Esophagus squamous epithelium (tissue), 4 donors: ENCODE measurements at regions not wholly inside any gene's neighbourhood (a gene's known extent, or its start where the extent isn't known, plus 50 kb on each side); places are given as distances from the start of the nearest gene placed in this dataset.

Experiments used
- POLR2A ChIP-seq, 4 donors: fragments of 450-650 bp; IDR thresholded peaks; one replicate each; pipeline ENCODE4 v1.6.1; 2017; ENCODE audit warnings: antibody characterized with exemption in 4 of 4, mild to moderate bottlenecking in 4 of 4, moderate library complexity in 3 of 4
- TF ChIP-seq, protein P1 (sequence below), 6 experiments: fragments of 450-650 bp in 4 of 6; fragments of 200-600 bp in 2 of 6; sonication (generic) in 2 of 6; IDR thresholded peaks; one replicate each; pipeline ENCODE4 v1.5.1; 2016 to 2019; ENCODE audit warnings: antibody characterized with exemption in 6 of 6, mild to moderate bottlenecking in 4 of 6, moderate library complexity in 4 of 6

DNA sequence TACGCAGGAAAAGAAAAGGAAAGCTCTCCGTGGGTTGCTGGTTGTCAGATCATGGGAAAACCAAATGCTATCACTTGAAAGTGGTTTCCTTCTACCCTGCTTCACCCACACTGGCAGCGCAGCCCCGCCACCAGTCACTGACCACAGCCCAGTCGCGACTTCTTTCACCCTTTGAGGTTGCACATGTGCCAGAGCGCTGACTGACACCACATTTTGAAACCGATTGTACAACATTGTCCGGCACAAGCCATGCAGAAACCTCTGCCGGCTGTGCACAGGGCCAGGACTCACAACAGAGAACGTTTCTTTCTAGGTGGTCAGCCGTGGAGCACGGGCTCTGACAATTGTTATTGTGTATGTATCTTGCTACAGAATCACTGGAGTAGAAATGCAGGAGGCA lies 827.2 kb upstream of the POU3F3 start:
- TF ChIP-seq, protein P1, sequence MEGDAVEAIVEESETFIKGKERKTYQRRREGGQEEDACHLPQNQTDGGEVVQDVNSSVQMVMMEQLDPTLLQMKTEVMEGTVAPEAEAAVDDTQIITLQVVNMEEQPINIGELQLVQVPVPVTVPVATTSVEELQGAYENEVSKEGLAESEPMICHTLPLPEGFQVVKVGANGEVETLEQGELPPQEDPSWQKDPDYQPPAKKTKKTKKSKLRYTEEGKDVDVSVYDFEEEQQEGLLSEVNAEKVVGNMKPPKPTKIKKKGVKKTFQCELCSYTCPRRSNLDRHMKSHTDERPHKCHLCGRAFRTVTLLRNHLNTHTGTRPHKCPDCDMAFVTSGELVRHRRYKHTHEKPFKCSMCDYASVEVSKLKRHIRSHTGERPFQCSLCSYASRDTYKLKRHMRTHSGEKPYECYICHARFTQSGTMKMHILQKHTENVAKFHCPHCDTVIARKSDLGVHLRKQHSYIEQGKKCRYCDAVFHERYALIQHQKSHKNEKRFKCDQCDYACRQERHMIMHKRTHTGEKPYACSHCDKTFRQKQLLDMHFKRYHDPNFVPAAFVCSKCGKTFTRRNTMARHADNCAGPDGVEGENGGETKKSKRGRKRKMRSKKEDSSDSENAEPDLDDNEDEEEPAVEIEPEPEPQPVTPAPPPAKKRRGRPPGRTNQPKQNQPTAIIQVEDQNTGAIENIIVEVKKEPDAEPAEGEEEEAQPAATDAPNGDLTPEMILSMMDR (IDR thresholded peaks at IDR 0.05): no peak
- no peak for TF ChIP-seq POLR2A (IDR thresholded peaks at IDR 0.05)
